GM12878 (cell line): ENCODE measurements at regions not wholly inside any gene's neighbourhood (a gene's known extent, or its start where the extent isn't known, plus 50 kb on each side); places are given as distances from the start of the nearest gene placed in this dataset.

Source experiments
- ETV6 ChIP-seq, 2 experiments: fragments of 450-650 bp in 1 of 2; IDR thresholded peaks in 1 of 2; conservative IDR thresholded peaks in 1 of 2; 2 replicates each; pipeline ENCODE4 v1.6.1; 2014; ENCODE audit warnings: antibody characterized with exemption in 1 of 2, borderline replicate concordance in 1 of 2, low read depth in 1 of 2, mild to moderate bottlenecking in 1 of 2, moderate library complexity in 1 of 2
- HDAC2 ChIP-seq: fragments of 200-600 bp; sonication (generic); IDR thresholded peaks from 2 replicates; pipeline ENCODE4 v1.6.1; 2017
- TF ChIP-seq, protein P1 (sequence below): IDR thresholded peaks from 2 replicates; pipeline ENCODE4 v1.6.1; 2012; ENCODE audit warnings: mild to moderate bottlenecking, low read depth, low read length
- TF ChIP-seq, protein P2 (sequence below): IDR thresholded peaks from 2 replicates; pipeline ENCODE4 v1.6.1; 2011; ENCODE audit warnings: low read depth, mild to moderate bottlenecking, low read length, moderate library complexity, borderline replicate concordance; ENCODE audit errors: extremely low read depth
- TF ChIP-seq, protein P3 (sequence below), 3 experiments: IDR thresholded peaks in 2 of 3; conservative IDR thresholded peaks in 1 of 3; 2 replicates each; pipeline ENCODE4 v1.5.1; 2011; ENCODE audit warnings: low read depth in 3 of 3, low read length in 3 of 3, mild to moderate bottlenecking in 3 of 3, control low read depth in 2 of 3, moderate library complexity in 2 of 3, inconsistent platforms in 1 of 3, mixed read lengths in 1 of 3; ENCODE audit not compliant: control insufficient read depth in 2 of 3, insufficient read depth in 1 of 3; ENCODE audit errors: extremely low read depth in 1 of 3

DNA sequence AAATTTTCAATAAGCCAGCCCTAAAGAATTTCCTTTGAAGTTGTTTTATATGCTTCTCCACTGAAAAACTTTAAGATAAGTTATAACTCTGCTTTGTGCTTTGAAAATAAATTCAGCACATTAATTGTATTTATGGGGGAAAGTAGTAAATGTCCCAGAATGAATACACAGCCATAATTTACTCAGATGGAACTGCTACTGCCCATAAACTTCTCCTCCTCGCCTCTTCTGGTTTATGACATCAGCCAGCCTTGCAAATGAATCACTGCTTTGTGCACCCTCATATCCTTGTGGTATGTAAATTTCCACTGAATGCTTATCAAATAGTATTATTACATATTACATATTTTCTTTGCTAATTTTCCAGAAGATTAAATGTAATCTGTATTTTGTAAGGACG, 302.0 kb downstream of the DIPK2A start:
- TF ChIP-seq, protein P1, sequence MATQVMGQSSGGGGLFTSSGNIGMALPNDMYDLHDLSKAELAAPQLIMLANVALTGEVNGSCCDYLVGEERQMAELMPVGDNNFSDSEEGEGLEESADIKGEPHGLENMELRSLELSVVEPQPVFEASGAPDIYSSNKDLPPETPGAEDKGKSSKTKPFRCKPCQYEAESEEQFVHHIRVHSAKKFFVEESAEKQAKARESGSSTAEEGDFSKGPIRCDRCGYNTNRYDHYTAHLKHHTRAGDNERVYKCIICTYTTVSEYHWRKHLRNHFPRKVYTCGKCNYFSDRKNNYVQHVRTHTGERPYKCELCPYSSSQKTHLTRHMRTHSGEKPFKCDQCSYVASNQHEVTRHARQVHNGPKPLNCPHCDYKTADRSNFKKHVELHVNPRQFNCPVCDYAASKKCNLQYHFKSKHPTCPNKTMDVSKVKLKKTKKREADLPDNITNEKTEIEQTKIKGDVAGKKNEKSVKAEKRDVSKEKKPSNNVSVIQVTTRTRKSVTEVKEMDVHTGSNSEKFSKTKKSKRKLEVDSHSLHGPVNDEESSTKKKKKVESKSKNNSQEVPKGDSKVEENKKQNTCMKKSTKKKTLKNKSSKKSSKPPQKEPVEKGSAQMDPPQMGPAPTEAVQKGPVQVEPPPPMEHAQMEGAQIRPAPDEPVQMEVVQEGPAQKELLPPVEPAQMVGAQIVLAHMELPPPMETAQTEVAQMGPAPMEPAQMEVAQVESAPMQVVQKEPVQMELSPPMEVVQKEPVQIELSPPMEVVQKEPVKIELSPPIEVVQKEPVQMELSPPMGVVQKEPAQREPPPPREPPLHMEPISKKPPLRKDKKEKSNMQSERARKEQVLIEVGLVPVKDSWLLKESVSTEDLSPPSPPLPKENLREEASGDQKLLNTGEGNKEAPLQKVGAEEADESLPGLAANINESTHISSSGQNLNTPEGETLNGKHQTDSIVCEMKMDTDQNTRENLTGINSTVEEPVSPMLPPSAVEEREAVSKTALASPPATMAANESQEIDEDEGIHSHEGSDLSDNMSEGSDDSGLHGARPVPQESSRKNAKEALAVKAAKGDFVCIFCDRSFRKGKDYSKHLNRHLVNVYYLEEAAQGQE, result no peak
- TF ChIP-seq HDAC2, result no peak
- no peak for TF ChIP-seq ETV6 (conservative IDR thresholded peaks at IDR 0.05 in 1 of 2, IDR thresholded peaks at IDR 0.05 in 1 of 2; ENCODE audit: borderline replicate concordance in 1 of 2, low read depth in 1 of 2)
- TF ChIP-seq, protein P2, sequence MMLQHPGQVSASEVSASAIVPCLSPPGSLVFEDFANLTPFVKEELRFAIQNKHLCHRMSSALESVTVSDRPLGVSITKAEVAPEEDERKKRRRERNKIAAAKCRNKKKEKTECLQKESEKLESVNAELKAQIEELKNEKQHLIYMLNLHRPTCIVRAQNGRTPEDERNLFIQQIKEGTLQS, result no peak
- TF ChIP-seq, protein P3, sequence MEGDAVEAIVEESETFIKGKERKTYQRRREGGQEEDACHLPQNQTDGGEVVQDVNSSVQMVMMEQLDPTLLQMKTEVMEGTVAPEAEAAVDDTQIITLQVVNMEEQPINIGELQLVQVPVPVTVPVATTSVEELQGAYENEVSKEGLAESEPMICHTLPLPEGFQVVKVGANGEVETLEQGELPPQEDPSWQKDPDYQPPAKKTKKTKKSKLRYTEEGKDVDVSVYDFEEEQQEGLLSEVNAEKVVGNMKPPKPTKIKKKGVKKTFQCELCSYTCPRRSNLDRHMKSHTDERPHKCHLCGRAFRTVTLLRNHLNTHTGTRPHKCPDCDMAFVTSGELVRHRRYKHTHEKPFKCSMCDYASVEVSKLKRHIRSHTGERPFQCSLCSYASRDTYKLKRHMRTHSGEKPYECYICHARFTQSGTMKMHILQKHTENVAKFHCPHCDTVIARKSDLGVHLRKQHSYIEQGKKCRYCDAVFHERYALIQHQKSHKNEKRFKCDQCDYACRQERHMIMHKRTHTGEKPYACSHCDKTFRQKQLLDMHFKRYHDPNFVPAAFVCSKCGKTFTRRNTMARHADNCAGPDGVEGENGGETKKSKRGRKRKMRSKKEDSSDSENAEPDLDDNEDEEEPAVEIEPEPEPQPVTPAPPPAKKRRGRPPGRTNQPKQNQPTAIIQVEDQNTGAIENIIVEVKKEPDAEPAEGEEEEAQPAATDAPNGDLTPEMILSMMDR (IDR thresholded peaks at IDR 0.05 in 2 of 3, conservative IDR thresholded peaks at IDR 0.05 in 1 of 3; ENCODE audit: control insufficient read depth in 2 of 3, extremely low read depth in 1 of 3, insufficient read depth in 1 of 3, low read depth in 3 of 3, low read length in 3 of 3), result no peak
